Endodermal cell (in vitro differentiated cells): ENCODE measurements at regions not wholly inside any gene's neighbourhood (a gene's known extent, or its start where the extent isn't known, plus 50 kb on each side); places are given as distances from the start of the nearest gene placed in this dataset.
"Not testable (repeated sequence)": the region's sequence is repeated elsewhere in the genome, so short reads cannot be mapped to it uniquely, and the experiment has no call there.

Source experiments
- DNase-seq: peaks from one replicate; pipeline ENCODE4 v3.0.0-alpha.2; 2017
- H3K27ac ChIP-seq: 2 replicates; pipeline ENCODE4 v1.5.1; 2013; ENCODE audit warnings: mild to moderate bottlenecking, low read depth, low read length, moderate library complexity
- H3K27me3 ChIP-seq: 2 replicates; pipeline ENCODE4 v1.6.1; 2013; ENCODE audit warnings: mild to moderate bottlenecking, low read length, moderate library complexity; ENCODE audit not compliant: insufficient read depth, control insufficient read depth, poor library complexity, severe bottlenecking
- H3K36me3 ChIP-seq: 2 replicates; pipeline ENCODE4 v1.7.0; 2013; ENCODE audit warnings: mild to moderate bottlenecking, low read length, moderate library complexity; ENCODE audit not compliant: control insufficient read depth, insufficient read depth
- H3K4me1 ChIP-seq: one replicate; pipeline ENCODE4 v1.7.0; 2013; ENCODE audit warnings: low read length; ENCODE audit not compliant: control insufficient read depth, insufficient read depth
- H3K4me3 ChIP-seq: 2 replicates; pipeline ENCODE4 v1.5.1; 2013; ENCODE audit warnings: mild to moderate bottlenecking, low read length, moderate library complexity
- H3K9ac ChIP-seq: 2 replicates; pipeline ENCODE4 v1.6.1; 2013; ENCODE audit warnings: mild to moderate bottlenecking, low read length, moderate library complexity; ENCODE audit not compliant: poor library complexity, severe bottlenecking; ENCODE audit errors: extremely low read depth
- H3K9me3 ChIP-seq: 2 replicates; pipeline ENCODE4 v1.6.1; 2013; ENCODE audit warnings: mild to moderate bottlenecking, low read length, moderate library complexity; ENCODE audit not compliant: control insufficient read depth
- H3K27ac Mint-ChIP-seq: 2 replicates; pipeline ENCODE4 v1.8.0; 2020; ENCODE audit warnings: mixed read lengths
- H3K27me3 Mint-ChIP-seq: 2 replicates; pipeline ENCODE4 v1.8.0; 2021; ENCODE audit warnings: mild to moderate bottlenecking, mixed read lengths; ENCODE audit not compliant: insufficient read depth
- H3K36me3 Mint-ChIP-seq: 2 replicates; pipeline ENCODE4 v1.8.0; 2020; ENCODE audit warnings: low read depth, mixed read lengths
- H3K4me1 Mint-ChIP-seq: 2 replicates; pipeline ENCODE4 v1.8.0; 2020; ENCODE audit warnings: mixed read lengths
- H3K4me3 Mint-ChIP-seq: 2 replicates; pipeline ENCODE4 v1.8.0; 2020; ENCODE audit warnings: mild to moderate bottlenecking, moderate library complexity, mixed read lengths
- H3K9me3 Mint-ChIP-seq: 2 replicates; pipeline ENCODE4 v1.8.0; 2020; ENCODE audit warnings: mild to moderate bottlenecking, mixed read lengths
- CTCF ChIP-seq: fragments of 200-600 bp; sonication (generic); conservative IDR thresholded peaks from 2 replicates; pipeline ENCODE4 v1.5.0; 2021; ENCODE audit warnings: antibody characterized with exemption, mild to moderate bottlenecking
- WGBS, 2 experiments: methylation state at CpG; one replicate each; pipeline versions ENCODE4 v1.1.5 to v1.1.7; 2013; ENCODE audit warnings: missing lambda C conversion rate in 2 of 2, mixed read lengths in 1 of 2; ENCODE audit not compliant: insufficient coverage in 1 of 2, insufficient read length in 1 of 2; 5-methylcytosine and 5-hydroxymethylcytosine counted together

- 88% methylated on average over 2 of the region's 2 CpGs; no CpG with 5 or more reads in 1 of the 2 experiments for WGBS, 2 experiments
- not testable (repeated sequence) for H3K36me3 ChIP-seq, H3K9me3 ChIP-seq, H3K4me3 ChIP-seq, H3K4me1 Mint-ChIP-seq, H3K9ac ChIP-seq, H3K4me3 Mint-ChIP-seq, DNase-seq, H3K4me1 ChIP-seq, H3K27me3 ChIP-seq, H3K27ac ChIP-seq, H3K36me3 Mint-ChIP-seq, H3K27ac Mint-ChIP-seq
- H3K27me3 Mint-ChIP-seq = peaks cover 13% of the 10 kb centered on the region
- H3K9me3 Mint-ChIP-seq = peaks cover 22% of the 10 kb centered on the region
Observed at GRCh38 chr9:68593760-68594159, 53.1 kb upstream of the TMEM252 start.

- Mint-ChIP-seq H3K9me3 (peaks cover 13% of the 10 kb centered on the region), H3K4me3 (no peak overlapping the region), H3K36me3 (no peaks in the 10 kb centered on the region), H3K27ac (no peak overlapping the region), H3K27me3 (peaks cover 15% of the 10 kb centered on the region), H3K4me1 (no peaks in the 10 kb centered on the region)
- 83% methylated on average over 1 to 3 of the region's 3 CpGs for WGBS, 2 experiments
- no peak overlapping the region for H3K9ac ChIP-seq
- no peak for TF ChIP-seq CTCF
- peak; percentile 52 for DNase-seq
- no peak overlapping the region for H3K27ac ChIP-seq
- H3K27me3 ChIP-seq = peaks cover 4% of the 10 kb centered on the region
- H3K4me1 ChIP-seq = no peaks in the 10 kb centered on the region
- H3K9me3 ChIP-seq = no peaks in the 10 kb centered on the region
- no peaks in the 10 kb centered on the region for H3K36me3 ChIP-seq
- H3K4me3 ChIP-seq = no peak overlapping the region
Observed at GRCh38 chr9:68595868-68596267, 55.2 kb upstream of the TMEM252 start.

- H3K4me1 Mint-ChIP-seq = no peaks in the 10 kb centered on the region
- DNase-seq = no peak
- no peak for TF ChIP-seq CTCF
- Histone ChIP-seq H3K27ac (no peak overlapping the region), H3K9ac (no peak overlapping the region), H3K4me3 (no peak overlapping the region), H3K27me3 (peaks cover 8% of the 10 kb centered on the region), H3K4me1 (no peaks in the 10 kb centered on the region), H3K9me3 (no peaks in the 10 kb centered on the region), H3K36me3 (no peaks in the 10 kb centered on the region)
- H3K36me3 Mint-ChIP-seq = no peaks in the 10 kb centered on the region
- peaks cover 13% of the 10 kb centered on the region for H3K9me3 Mint-ChIP-seq
- H3K27ac Mint-ChIP-seq = no peak overlapping the region
- WGBS, 2 experiments = 92 to 100% methylated on average over 1 of the region's 1 CpG
- H3K4me3 Mint-ChIP-seq = no peak overlapping the region
- H3K27me3 Mint-ChIP-seq = peaks cover 16% of the 10 kb centered on the region
Observed at GRCh38 chr9:68597362-68597997, 56.8 kb upstream of the TMEM252 start.

GRCh38 chr9:68599826-68600225, 59.1 kb upstream of the TMEM252 start:
- no peaks in the 10 kb centered on the region for H3K4me1 ChIP-seq
- H3K36me3 ChIP-seq = no peaks in the 10 kb centered on the region
- H3K4me3 Mint-ChIP-seq = no peak overlapping the region
- H3K27ac ChIP-seq = no peak overlapping the region
- no peaks in the 10 kb centered on the region for H3K9me3 ChIP-seq
- peaks cover 3% of the 10 kb centered on the region for H3K9me3 Mint-ChIP-seq
- no peak overlapping the region for H3K4me3 ChIP-seq
- WGBS, 2 experiments = 92 to 95% methylated on average over 2 of the region's 2 CpGs
- H3K27ac Mint-ChIP-seq = no peak overlapping the region
- H3K9ac ChIP-seq = no peak overlapping the region
- no peak for DNase-seq
- peaks cover 8% of the 10 kb centered on the region for H3K27me3 ChIP-seq
- H3K36me3 Mint-ChIP-seq = no peaks in the 10 kb centered on the region
- H3K4me1 Mint-ChIP-seq = no peaks in the 10 kb centered on the region
- TF ChIP-seq CTCF = no peak
- peaks cover 21% of the 10 kb centered on the region for H3K27me3 Mint-ChIP-seq
